B cell (primary cell): ENCODE measurements at regions not wholly inside any gene's neighbourhood (a gene's known extent, or its start where the extent isn't known, plus 50 kb on each side); places are given as distances from the start of the nearest gene placed in this dataset.

Experiments
- CTCF ChIP-seq: fragments of 200-600 bp; IDR thresholded peaks from one replicate; pipeline ENCODE4 v1.8.0; 2022; ENCODE audit warnings: antibody characterized with exemption, mild to moderate bottlenecking
- EZH2 ChIP-seq: IDR thresholded peaks from 2 replicates; pipeline ENCODE4 v1.6.1; 2012; ENCODE audit warnings: borderline replicate concordance, low read depth, mild to moderate bottlenecking, moderate library complexity, low read length; ENCODE audit not compliant: insufficient read depth, poor library complexity, severe bottlenecking

GRCh38 chr5:133675376-133676154, 63.2 kb upstream of the FSTL4 start:
- TF ChIP-seq CTCF (no peak), EZH2 (no peak)
